IMR-90 (cell line): ENCODE measurements at regions not wholly inside any gene's neighbourhood (a gene's known extent, or its start where the extent isn't known, plus 50 kb on each side); places are given as distances from the start of the nearest gene placed in this dataset.

Experiments used
- CEBPB ChIP-seq: IDR thresholded peaks from 2 replicates; pipeline ENCODE4 v1.6.1; 2012; ENCODE audit warnings: low read depth, low read length, improper control_type of control experiment
- FOS ChIP-seq: fragments of 150-350 bp; IDR thresholded peaks from 2 replicates; pipeline ENCODE4 v1.6.1; 2016; ENCODE audit warnings: low read depth, low read length
- POLR2A ChIP-seq: IDR thresholded peaks from 2 replicates; pipeline ENCODE4 v1.6.1; 2012; ENCODE audit warnings: mild to moderate bottlenecking, low read depth, low read length

- TF ChIP-seq CEBPB (no peak), FOS (no peak), POLR2A (no peak)
Measured at GRCh38 chr2:150012986-150013385, 425.4 kb upstream of the MMADHC start.
